ENCODE measurements at regions not wholly inside any gene's neighbourhood (a gene's known extent, or its start where the extent isn't known, plus 50 kb on each side); places are given as distances from the start of the nearest gene placed in this dataset.

DNA sequence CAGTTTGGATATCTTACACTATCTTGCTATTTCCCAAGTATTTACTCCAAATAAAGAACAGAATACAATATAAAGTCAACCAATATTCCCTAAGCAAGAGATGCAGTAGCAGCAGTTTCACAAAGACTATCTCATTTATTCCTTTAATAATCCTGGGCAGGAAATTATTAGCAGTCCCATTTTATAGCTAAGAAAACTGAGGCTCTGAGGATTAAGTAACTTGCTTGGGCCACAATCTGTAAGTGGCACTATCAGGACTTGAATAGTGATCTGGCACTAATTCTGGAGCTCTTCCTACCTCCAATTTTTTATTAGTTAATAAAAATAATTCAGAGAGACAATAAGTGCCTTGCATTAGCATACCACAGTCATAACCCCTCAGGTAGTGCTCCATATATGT, 611.7 kb downstream of the MCTP2 start (continued):
- TF ChIP-seq, protein P1, sequence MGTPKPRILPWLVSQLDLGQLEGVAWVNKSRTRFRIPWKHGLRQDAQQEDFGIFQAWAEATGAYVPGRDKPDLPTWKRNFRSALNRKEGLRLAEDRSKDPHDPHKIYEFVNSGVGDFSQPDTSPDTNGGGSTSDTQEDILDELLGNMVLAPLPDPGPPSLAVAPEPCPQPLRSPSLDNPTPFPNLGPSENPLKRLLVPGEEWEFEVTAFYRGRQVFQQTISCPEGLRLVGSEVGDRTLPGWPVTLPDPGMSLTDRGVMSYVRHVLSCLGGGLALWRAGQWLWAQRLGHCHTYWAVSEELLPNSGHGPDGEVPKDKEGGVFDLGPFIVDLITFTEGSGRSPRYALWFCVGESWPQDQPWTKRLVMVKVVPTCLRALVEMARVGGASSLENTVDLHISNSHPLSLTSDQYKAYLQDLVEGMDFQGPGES (IDR thresholded peaks at IDR 0.05; ENCODE audit: low read depth, low read length), result no peak
- TF ChIP-seq MEF2A (IDR thresholded peaks at IDR 0.05; ENCODE audit: borderline replicate concordance, low read depth) (no peak), POLR2AphosphoS5 (IDR thresholded peaks at IDR 0.05; ENCODE audit: low read depth, low read length) (no peak)

DNA sequence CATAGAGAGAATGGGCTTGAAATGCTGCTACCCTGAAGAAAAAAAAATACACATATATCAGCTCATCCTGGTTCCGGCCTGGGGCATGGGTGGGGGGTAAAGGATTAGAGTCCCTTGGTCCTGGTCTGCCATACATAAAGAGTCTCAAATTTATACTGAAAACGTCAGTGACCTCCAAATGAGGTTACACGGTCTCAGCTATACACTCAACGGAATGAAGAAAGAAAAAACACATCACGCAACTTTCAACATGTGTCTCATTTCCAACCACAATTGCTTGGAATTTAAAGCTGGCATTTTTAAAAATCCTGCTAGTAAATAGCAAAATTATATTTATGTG, 612.8 kb downstream of the MCTP2 start:
- no peak for TF ChIP-seq EP300 (IDR thresholded peaks at IDR 0.05; ENCODE audit: borderline replicate concordance in 1 of 2, low read depth in 1 of 2, low read length in 1 of 2)
- TF ChIP-seq, protein P2, sequence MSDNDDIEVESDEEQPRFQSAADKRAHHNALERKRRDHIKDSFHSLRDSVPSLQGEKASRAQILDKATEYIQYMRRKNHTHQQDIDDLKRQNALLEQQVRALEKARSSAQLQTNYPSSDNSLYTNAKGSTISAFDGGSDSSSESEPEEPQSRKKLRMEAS (IDR thresholded peaks at IDR 0.05; ENCODE audit: low read depth), result no peak
- no peaks in the 10 kb centered on the region for H4K20me1 ChIP-seq (ENCODE audit: insufficient read depth)
- H3K27me3 ChIP-seq (ENCODE audit: insufficient read depth), result no peaks in the 10 kb centered on the region
- H3K9me3 ChIP-seq, result no peaks in the 10 kb centered on the region
- no peak for DNase-seq
- no peaks in the 10 kb centered on the region for H3K9me2 ChIP-seq
- no peak overlapping the region for H3K4me3 ChIP-seq (ENCODE audit: low read depth in 2 of 2, low read length in 1 of 2)
- ChIA-PET CTCF (no interaction called here), POLR2A (no interaction called here)
- WGBS (ENCODE audit: low lambda C conversion rate), result 59% methylated on average over 5 of the region's 5 CpGs
- no peaks in the 10 kb centered on the region for H3K79me2 ChIP-seq (ENCODE audit: insufficient read depth)
- no peaks in the 10 kb centered on the region for H3F3A ChIP-seq (replicated peaks; ENCODE audit: insufficient read depth)
- no peaks in the 10 kb centered on the region for H3K4me1 ChIP-seq (ENCODE audit: control insufficient read depth in 1 of 2, insufficient read depth in 2 of 2, low read depth in 1 of 2, low read length in 1 of 2)
- H3K36me3 ChIP-seq (replicated peaks in 1 of 2; ENCODE audit: control insufficient read depth in 1 of 2, insufficient read depth in 2 of 2, low read length in 1 of 2), result no peaks in the 10 kb centered on the region
- H3K27ac ChIP-seq (ENCODE audit: low read depth in 2 of 2, low read length in 1 of 2), result no peak overlapping the region
- no peak overlapping the region for H2AFZ ChIP-seq (ENCODE audit: low read depth)
- no peak overlapping the region for H3K9ac ChIP-seq
- no peak overlapping the region for H3K4me2 ChIP-seq

DNA sequence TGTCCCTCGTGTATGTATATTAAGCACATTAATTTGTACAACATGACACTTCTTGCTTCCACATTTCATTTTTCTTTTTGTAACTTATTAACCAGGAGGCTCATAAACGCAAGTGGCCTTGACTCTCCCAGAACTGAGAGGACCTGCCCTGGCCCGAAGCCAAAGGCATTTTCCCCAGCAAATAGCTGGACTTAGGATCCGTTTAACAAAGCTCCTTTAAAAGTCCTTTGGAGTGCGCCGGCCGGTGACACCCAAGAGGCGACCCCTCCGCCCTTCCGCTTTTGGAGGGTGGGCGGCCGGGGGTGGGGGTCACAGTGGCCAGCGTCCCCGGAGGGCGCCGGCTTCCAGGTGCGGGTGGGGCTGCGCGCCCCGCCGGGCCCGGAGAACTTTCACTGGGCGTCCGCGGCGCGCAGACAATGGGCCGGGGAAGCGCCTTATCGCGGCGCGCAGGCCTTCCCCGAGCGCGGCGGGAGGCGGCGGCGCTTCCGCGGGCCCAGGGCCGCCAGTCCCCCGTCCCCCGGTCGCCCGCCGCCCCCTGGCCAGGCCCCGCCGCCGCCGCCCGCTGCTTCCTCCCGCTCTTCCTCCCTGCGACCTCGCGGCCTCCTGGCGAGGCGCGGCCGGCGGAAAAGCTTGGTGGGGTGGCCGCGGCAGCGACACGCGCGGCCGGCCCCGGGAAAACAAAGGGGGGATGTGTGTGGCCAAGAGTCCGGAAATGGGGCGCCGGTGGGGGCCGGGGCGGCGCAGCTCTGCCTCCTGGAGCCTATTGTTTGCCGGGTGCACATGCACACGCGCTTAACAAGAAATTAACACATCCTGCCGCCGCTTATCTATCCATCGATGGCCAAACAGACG, 613.4 kb downstream of the MCTP2 start:
- Histone ChIP-seq H3K9ac (no peak overlapping the region), H3K27ac (ENCODE audit: low read depth in 2 of 2, low read length in 1 of 2) (no peak overlapping the region), H3F3A (replicated peaks; ENCODE audit: insufficient read depth) (no peaks in the 10 kb centered on the region), H3K36me3 (replicated peaks in 1 of 2; ENCODE audit: control insufficient read depth in 1 of 2, insufficient read depth in 2 of 2, low read length in 1 of 2) (no peaks in the 10 kb centered on the region), H4K20me1 (ENCODE audit: insufficient read depth) (no peaks in the 10 kb centered on the region), H3K4me2 (no peak overlapping the region), H2AFZ (ENCODE audit: low read depth) (no peak overlapping the region), H3K9me3 (no peaks in the 10 kb centered on the region), H3K27me3 (ENCODE audit: insufficient read depth) (no peaks in the 10 kb centered on the region), H3K4me3 (ENCODE audit: low read depth in 2 of 2, low read length in 1 of 2) (no peak overlapping the region), H3K9me2 (no peaks in the 10 kb centered on the region), H3K4me1 (ENCODE audit: control insufficient read depth in 1 of 2, insufficient read depth in 2 of 2, low read depth in 1 of 2, low read length in 1 of 2) (no peaks in the 10 kb centered on the region), H3K79me2 (ENCODE audit: insufficient read depth) (no peaks in the 10 kb centered on the region)
- DNase-seq, result peak; percentile 77
- TF ChIP-seq TEAD4 (IDR thresholded peaks at IDR 0.05; ENCODE audit: borderline replicate concordance, insufficient read depth) (no peak), RFX5 (IDR thresholded peaks at IDR 0.05; ENCODE audit: low read length) (no peak)
- 29% methylated on average over 33 of the region's 83 CpGs for WGBS (ENCODE audit: low lambda C conversion rate)
- ChIA-PET POLR2A (no interaction called here), CTCF (no interaction called here)

DNA sequence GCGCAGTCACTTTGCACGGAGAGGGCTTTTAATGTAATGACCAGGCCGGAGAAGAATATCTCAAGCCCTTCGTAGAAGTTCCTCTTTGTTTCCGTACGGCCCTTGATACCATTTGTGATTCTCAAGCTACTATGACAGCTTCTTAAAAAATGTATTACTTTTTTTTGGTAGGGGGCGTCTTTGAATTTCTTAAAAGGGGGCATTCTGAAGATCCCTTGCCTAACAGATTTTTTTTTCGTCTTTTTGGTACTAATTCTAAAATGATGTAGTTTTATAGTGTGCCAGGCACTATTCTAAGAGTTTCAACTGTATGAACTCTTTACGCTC, 614.0 kb downstream of the MCTP2 start:
- no peaks in the 10 kb centered on the region for H3F3A ChIP-seq (replicated peaks; ENCODE audit: insufficient read depth)
- no peaks in the 10 kb centered on the region for H4K20me1 ChIP-seq (ENCODE audit: insufficient read depth)
- H3K9me2 ChIP-seq, result no peaks in the 10 kb centered on the region
- no peaks in the 10 kb centered on the region for H3K9me3 ChIP-seq
- no peak overlapping the region for H3K4me2 ChIP-seq
- H3K79me2 ChIP-seq (ENCODE audit: insufficient read depth), result no peaks in the 10 kb centered on the region
- no peak for DNase-seq
- POLR2A ChIA-PET, result no interaction called here
- H3K9ac ChIP-seq, result no peak overlapping the region
- H2AFZ ChIP-seq (ENCODE audit: low read depth), result no peak overlapping the region
- no peaks in the 10 kb centered on the region for H3K27me3 ChIP-seq (ENCODE audit: insufficient read depth)
- CTCF ChIA-PET, result no interaction called here
- no peaks in the 10 kb centered on the region for H3K36me3 ChIP-seq (replicated peaks in 1 of 2; ENCODE audit: control insufficient read depth in 1 of 2, insufficient read depth in 2 of 2, low read length in 1 of 2)
- H3K4me3 ChIP-seq (ENCODE audit: low read depth in 2 of 2, low read length in 1 of 2), result no peak overlapping the region
- WGBS (ENCODE audit: low lambda C conversion rate), result 47% methylated on average over 9 of the region's 9 CpGs
- H3K4me1 ChIP-seq (ENCODE audit: control insufficient read depth in 1 of 2, insufficient read depth in 2 of 2, low read depth in 1 of 2, low read length in 1 of 2), result no peaks in the 10 kb centered on the region
- no peak overlapping the region for H3K27ac ChIP-seq (ENCODE audit: low read depth in 2 of 2, low read length in 1 of 2)
- TF ChIP-seq NRF1 (IDR thresholded peaks at IDR 0.05; ENCODE audit: low read depth, low read length) (no peak), EP300 (IDR thresholded peaks at IDR 0.05; ENCODE audit: borderline replicate concordance in 1 of 2, low read depth in 1 of 2, low read length in 1 of 2) (no peak), RFX5 (IDR thresholded peaks at IDR 0.05; ENCODE audit: low read length) (no peak), FOSL2 (IDR thresholded peaks at IDR 0.05; ENCODE audit: borderline replicate concordance, low read depth) (no peak), FOXJ3 (CRISPR knock-in tag; IDR thresholded peaks at IDR 0.05) (no peak), NFIC (IDR thresholded peaks at IDR 0.05; ENCODE audit: borderline replicate concordance) (no peak), MEF2A (IDR thresholded peaks at IDR 0.05; ENCODE audit: borderline replicate concordance, low read depth) (no peak), GABPA (IDR thresholded peaks at IDR 0.05; ENCODE audit: low read depth) (no peak), POLR2AphosphoS5 (IDR thresholded peaks at IDR 0.05; ENCODE audit: low read depth, low read length) (no peak), MXI1 (IDR thresholded peaks at IDR 0.05; ENCODE audit: low read depth, low read length) (no peak), EZH2phosphoT487 (IDR thresholded peaks at IDR 0.05; ENCODE audit: borderline replicate concordance, low read depth) (no peak), TCF12 (IDR thresholded peaks at IDR 0.05) (no peak), CHD2 (IDR thresholded peaks at IDR 0.05; ENCODE audit: low read length, partially characterized antibody) (no peak), TEAD4 (IDR thresholded peaks at IDR 0.05; ENCODE audit: borderline replicate concordance, insufficient read depth) (no peak)
- TF ChIP-seq, protein P3, sequence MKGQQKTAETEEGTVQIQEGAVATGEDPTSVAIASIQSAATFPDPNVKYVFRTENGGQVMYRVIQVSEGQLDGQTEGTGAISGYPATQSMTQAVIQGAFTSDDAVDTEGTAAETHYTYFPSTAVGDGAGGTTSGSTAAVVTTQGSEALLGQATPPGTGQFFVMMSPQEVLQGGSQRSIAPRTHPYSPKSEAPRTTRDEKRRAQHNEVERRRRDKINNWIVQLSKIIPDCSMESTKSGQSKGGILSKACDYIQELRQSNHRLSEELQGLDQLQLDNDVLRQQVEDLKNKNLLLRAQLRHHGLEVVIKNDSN (IDR thresholded peaks at IDR 0.05; ENCODE audit: borderline replicate concordance, low read depth), result no peak
